B cell (primary cell): ENCODE measurements at regions not wholly inside any gene's neighbourhood (a gene's known extent, or its start where the extent isn't known, plus 50 kb on each side); places are given as distances from the start of the nearest gene placed in this dataset.

ENCODE experiments used
- ATAC-seq: fragments of 200-7000 bp; cut with Tn5 transposase; one replicate; pipeline ENCODE4 v1.10.0; 2021; ENCODE audit warnings: low read depth, mild to moderate bottlenecking, moderate number of reproducible peaks, moderate library complexity
- CTCF ChIA-PET: fragments of 350-600 bp; sonication (Branson Sonifier 250); formaldehyde crosslinking; loops from one replicate; lab custom pipeline; 2021; ENCODE audit warnings: antibody characterized with exemption, inconsistent platforms; lab: Charles Lee
- POLR2A ChIA-PET: fragments of 350-600 bp; sonication (Branson Sonifier 250); formaldehyde crosslinking; loops from one replicate; lab custom pipeline; 2021; ENCODE audit warnings: antibody characterized with exemption; lab: Charles Lee
- DNase-seq: peaks from one replicate; pipeline ENCODE4 v3.0.0; 2013
- H2AFZ ChIP-seq: 2 replicates; pipeline ENCODE4 v1.6.1; 2012; ENCODE audit warnings: mild to moderate bottlenecking, low read depth, low read length; ENCODE audit not compliant: insufficient read depth, poor library complexity, severe bottlenecking
- H3K27ac ChIP-seq, 2 donors: 1 replicate in 1 of 2; 2 replicates in 1 of 2; pipeline ENCODE4 v1.5.1; 2012 to 2013; ENCODE audit warnings: low read length in 2 of 2, mild to moderate bottlenecking in 2 of 2, moderate library complexity in 1 of 2
- H3K27me3 ChIP-seq, 4 experiments: fragments of 200-600 bp in 1 of 4; sonication (generic) in 1 of 4; replicated peaks in 1 of 4; 1 replicate in 2 of 4; 2 replicates in 2 of 4; pipeline versions ENCODE4 v1.6.1 to v1.7.0; 2013 to 2016; ENCODE audit warnings: low read length in 3 of 4, mild to moderate bottlenecking in 2 of 4, mixed read lengths in 1 of 4, moderate library complexity in 1 of 4; ENCODE audit not compliant: insufficient read depth in 4 of 4, control insufficient read depth in 3 of 4; ENCODE audit errors: control extremely low read depth in 1 of 4
- H3K36me3 ChIP-seq, 2 experiments: replicated peaks in 1 of 2; 1 replicate in 1 of 2; 2 replicates in 1 of 2; pipeline versions ENCODE4 v1.6.1 to v1.7.1; 2013; ENCODE audit warnings: low read length in 1 of 2; ENCODE audit not compliant: insufficient read depth in 2 of 2, control insufficient read depth in 1 of 2; ENCODE audit errors: control extremely low read depth in 1 of 2, extremely low read depth in 1 of 2
- H3K4me1 ChIP-seq, 2 donors: fragments of 200-600 bp in 1 of 2; sonication (generic) in 1 of 2; 1 replicate in 1 of 2; 2 replicates in 1 of 2; pipeline versions ENCODE4 v1.5.1 to v1.6.1; 2013 to 2017; ENCODE audit warnings: low read length in 2 of 2; ENCODE audit not compliant: control insufficient read depth in 2 of 2, insufficient read depth in 2 of 2
- H3K4me2 ChIP-seq: replicated peaks from 2 replicates; pipeline ENCODE3; 2012; ENCODE audit warnings: mild to moderate bottlenecking, low read depth, low read length; ENCODE audit not compliant: poor library complexity, severe bottlenecking
- H3K4me3 ChIP-seq, 5 experiments: fragments of 200-600 bp in 1 of 5; sonication (generic) in 1 of 5; 1 replicate in 3 of 5; 2 replicates in 2 of 5; pipeline versions ENCODE4 v1.5.1 to v1.7.0; 2011 to 2016; ENCODE audit warnings: low read length in 4 of 5, mild to moderate bottlenecking in 4 of 5, low read depth in 2 of 5, control low read depth in 1 of 5, moderate library complexity in 1 of 5; ENCODE audit not compliant: insufficient read depth in 1 of 5; ENCODE audit errors: control extremely low read depth in 1 of 5, extremely low read depth in 1 of 5
- H3K79me2 ChIP-seq: fragments of 200-600 bp; sonication (generic); one replicate; pipeline ENCODE4 v1.6.0; 2016; ENCODE audit warnings: low read length; ENCODE audit not compliant: control insufficient read depth, insufficient read depth
- H3K9ac ChIP-seq: fragments of 200-600 bp; sonication (generic); 2 replicates; pipeline ENCODE4 v1.6.1; 2017; ENCODE audit warnings: mild to moderate bottlenecking, low read length, moderate library complexity
- H3K9me3 ChIP-seq, 3 donors: one replicate each; pipeline versions ENCODE4 v1.6.1 to v1.7.1; 2013; ENCODE audit warnings: low read length in 2 of 3; ENCODE audit not compliant: control insufficient read depth in 2 of 3, insufficient read depth in 1 of 3; ENCODE audit errors: control extremely low read depth in 1 of 3
- H4K20me1 ChIP-seq: 2 replicates; pipeline ENCODE4 v1.6.0; 2012; ENCODE audit warnings: mild to moderate bottlenecking, low read length; ENCODE audit not compliant: insufficient read depth, control insufficient read depth, poor library complexity, severe bottlenecking
- H3K27ac Mint-ChIP-seq: one replicate; pipeline ENCODE4 v1.8.0; 2021; ENCODE audit warnings: mixed read lengths
- H3K27me3 Mint-ChIP-seq: one replicate; pipeline ENCODE4 v1.8.0; 2021; ENCODE audit warnings: mixed read lengths
- H3K4me1 Mint-ChIP-seq: one replicate; pipeline ENCODE4 v1.8.0; 2021; ENCODE audit warnings: mixed read lengths
- H3K4me3 Mint-ChIP-seq: one replicate; pipeline ENCODE4 v1.8.0; 2021; ENCODE audit warnings: mixed read lengths
- H3K9me3 Mint-ChIP-seq: one replicate; pipeline ENCODE4 v1.8.0; 2022; ENCODE audit warnings: mixed read lengths; ENCODE audit not compliant: insufficient read depth
- CTCF ChIP-seq: fragments of 200-600 bp; IDR thresholded peaks from one replicate; pipeline ENCODE4 v1.8.0; 2022; ENCODE audit warnings: antibody characterized with exemption, mild to moderate bottlenecking
- EZH2 ChIP-seq: IDR thresholded peaks from 2 replicates; pipeline ENCODE4 v1.6.1; 2012; ENCODE audit warnings: borderline replicate concordance, low read depth, mild to moderate bottlenecking, moderate library complexity, low read length; ENCODE audit not compliant: insufficient read depth, poor library complexity, severe bottlenecking
- WGBS: methylation state at CpG from one replicate; pipeline ENCODE4 v1.1.5; 2013; ENCODE audit warnings: missing lambda C conversion rate; ENCODE audit not compliant: insufficient coverage; 5-methylcytosine and 5-hydroxymethylcytosine counted together
- intact Hi-C: fragments of 100-400 bp; cut with micrococcal nuclease; formaldehyde crosslinking; loops from one replicate; pipeline ENCODE4 v1.10.0; 2022

- CTCF ChIA-PET, result interaction anchor here (0.5 to 2.2 kb wide), 2 partner anchors 217 to 362 kb away, joined by 3 to 7 read pairs; no protein-coding TSS in a partner anchor
- Histone ChIP-seq H3K4me1 (peaks cover 9 to 11% of the 10 kb centered on the region in 2 donors), H3K4me2 (no peak overlapping the region), H3K9ac (no peak overlapping the region), H3K9me3 (peaks cover 0 to 3% (median 0%) of the 10 kb centered on the region in 3 donors), H2AFZ (no peak overlapping the region), H3K36me3 (no peaks in the 10 kb centered on the region), H3K27me3 (no peaks in the 10 kb centered on the region), H4K20me1 (no peaks in the 10 kb centered on the region), H3K79me2 (no peaks in the 10 kb centered on the region), H3K4me3 (no peak overlapping the region), H3K27ac (no peak overlapping the region)
- TF ChIP-seq CTCF (no peak), EZH2 (no peak)
- intact Hi-C loops, result loop anchor here (5.0 kb wide), 1 partner anchor 276 kb away; the partner anchor contains the start of gene TGFBR2
- no peak overlapping the region for H3K27ac Mint-ChIP-seq
- POLR2A ChIA-PET, result no interaction called here
- no peaks in the 10 kb centered on the region for H3K9me3 Mint-ChIP-seq
- ATAC-seq (no peak), DNase-seq (no peak)
- peaks cover 21% of the 10 kb centered on the region for H3K4me1 Mint-ChIP-seq
- peak overlapping the region; percentile 46 for H3K4me3 Mint-ChIP-seq
- no peaks in the 10 kb centered on the region for H3K27me3 Mint-ChIP-seq
- WGBS, result no CpG with 5 or more reads among the region's 2 CpGs
Measured at GRCh38 chr3:30331519-30331918, 274.9 kb upstream of the TGFBR2 start.

DNA sequence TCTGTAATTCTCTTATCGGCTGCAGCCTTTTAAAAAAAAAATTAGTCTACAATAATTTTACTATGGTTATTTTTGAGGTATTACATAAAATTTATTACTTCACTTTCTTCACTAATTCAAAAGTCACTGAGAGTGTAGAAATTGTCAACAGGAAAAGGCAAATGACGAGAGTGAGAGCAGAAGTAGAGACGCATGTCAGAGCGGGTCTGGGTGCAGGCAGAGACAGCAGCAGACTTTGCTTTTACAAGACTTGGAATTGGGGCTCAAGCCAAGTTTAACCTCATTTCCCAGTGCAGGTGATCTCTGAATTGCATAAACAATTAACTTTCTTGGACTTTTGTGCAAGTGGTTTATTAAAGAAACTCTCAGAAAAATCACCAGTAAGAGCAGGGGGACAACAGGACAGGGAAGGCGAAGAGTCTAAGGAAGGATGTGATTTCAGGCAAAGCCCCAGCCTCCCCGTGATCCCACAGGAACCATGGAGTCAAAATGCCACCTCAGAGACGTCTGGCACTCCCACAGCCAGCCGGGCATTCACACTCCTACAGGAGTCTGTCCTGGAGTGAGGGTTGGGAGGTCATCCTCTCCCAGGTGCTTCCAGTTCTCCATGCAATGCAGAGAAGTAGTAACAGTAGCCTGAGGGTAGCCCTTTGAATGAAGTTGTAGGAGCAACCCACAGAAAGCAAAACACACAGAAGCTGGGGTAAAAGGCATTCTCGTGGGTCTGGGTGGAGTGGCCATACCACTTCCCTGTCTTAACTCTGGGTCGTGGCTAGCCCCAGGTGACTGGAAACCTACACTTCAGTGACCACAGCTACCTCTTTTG lies 274.0 kb upstream of the TGFBR2 start:
- POLR2A ChIA-PET, result interaction anchor here (0.8 to 0.9 kb wide), 2 partner anchors 13 to 275 kb away, joined by 3 to 4 read pairs; no protein-coding TSS in a partner anchor
- no peaks in the 10 kb centered on the region for H3K9me3 Mint-ChIP-seq
- peak overlapping the region; percentile 79 for H3K27ac Mint-ChIP-seq
- Histone ChIP-seq H3K9me3 (peaks cover 0 to 3% (median 0%) of the 10 kb centered on the region in 3 donors), H4K20me1 (no peaks in the 10 kb centered on the region), H3K4me2 (peak overlapping the region; percentile 47), H3K36me3 (no peaks in the 10 kb centered on the region), H3K79me2 (no peaks in the 10 kb centered on the region), H3K4me3 (peak overlapping the region in 2 of 5 experiments; percentile 5 to 21), H3K9ac (no peak overlapping the region), H2AFZ (peak overlapping the region; percentile 26), H3K27me3 (no peaks in the 10 kb centered on the region), H3K27ac (peak overlapping the region in 1 of 2 donors; percentile 43), H3K4me1 (peaks cover 9 to 11% of the 10 kb centered on the region in 2 donors)
- intact Hi-C loops, result loop anchor here (5.0 kb wide), 1 partner anchor 275 kb away; the partner anchor contains the start of gene TGFBR2
- H3K4me3 Mint-ChIP-seq, result peak overlapping the region; percentile 83
- H3K27me3 Mint-ChIP-seq, result no peaks in the 10 kb centered on the region
- WGBS, result 34% methylated on average over 4 of the region's 10 CpGs
- CTCF ChIA-PET, result interaction anchor here (0.5 to 2.2 kb wide), 6 partner anchors 13 to 361 kb away, joined by 3 to 7 read pairs (median 3); partner anchors contain the start of gene TGFBR2
- H3K4me1 Mint-ChIP-seq, result peaks cover 21% of the 10 kb centered on the region
- ATAC-seq (peak; percentile 83), DNase-seq (peak; percentile 9)
- TF ChIP-seq EZH2 (no peak), CTCF (no peak)
